Stimulated activated CD4-positive, alpha-beta T cell treated with anti-CD3 and anti-CD28 coated beads, Interleukin-1b, Interleukin-23, amount 100 ng/mL, for 4 hours (primary cell): ENCODE measurements at regions not wholly inside any gene's neighbourhood (a gene's known extent, or its start where the extent isn't known, plus 50 kb on each side); places are given as distances from the start of the nearest gene placed in this dataset.
"Not testable (repeated sequence)": the region's sequence is repeated elsewhere in the genome, so short reads cannot be mapped to it uniquely, and the experiment has no call there.

Experiments used
- DNase-seq, 2 donors: peaks; one replicate each; pipeline ENCODE4 v3.0.0-alpha.2; 2020; ENCODE audit warnings: low read depth in 2 of 2

- no peak for DNase-seq
Observed at GRCh38 chr7:85796956-85797355, 610.1 kb upstream of the SEMA3D start.

DNA sequence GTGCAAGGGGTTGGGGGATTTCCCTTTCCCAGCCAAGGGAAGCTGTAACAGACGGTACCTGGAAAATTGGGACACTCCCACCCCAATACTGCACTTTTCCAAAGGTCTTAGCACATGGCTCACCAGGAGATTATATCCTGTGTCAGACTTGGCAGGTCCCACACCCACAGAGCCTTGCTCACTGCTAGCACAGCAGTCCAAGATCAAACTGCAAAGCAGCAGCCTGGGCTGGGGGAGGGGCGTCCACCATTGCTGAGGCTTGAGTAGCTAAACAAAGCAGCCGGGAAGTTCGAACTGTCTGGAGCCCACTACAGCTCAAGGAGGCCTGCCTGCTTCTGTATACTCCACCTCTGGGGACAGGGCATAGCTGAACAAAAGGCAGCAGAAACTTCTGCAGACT, 604.2 kb upstream of the SEMA3D start:
- not testable (repeated sequence) for DNase-seq

GRCh38 chr7:85781606-85782005, 594.8 kb upstream of the SEMA3D start:
- DNase-seq, result no peak

- no peak for DNase-seq
Observed at GRCh38 chr7:85776691-85777345, 590.0 kb upstream of the SEMA3D start.

- no peak for DNase-seq
Observed at GRCh38 chr7:85775431-85775830, 588.6 kb upstream of the SEMA3D start.

DNA sequence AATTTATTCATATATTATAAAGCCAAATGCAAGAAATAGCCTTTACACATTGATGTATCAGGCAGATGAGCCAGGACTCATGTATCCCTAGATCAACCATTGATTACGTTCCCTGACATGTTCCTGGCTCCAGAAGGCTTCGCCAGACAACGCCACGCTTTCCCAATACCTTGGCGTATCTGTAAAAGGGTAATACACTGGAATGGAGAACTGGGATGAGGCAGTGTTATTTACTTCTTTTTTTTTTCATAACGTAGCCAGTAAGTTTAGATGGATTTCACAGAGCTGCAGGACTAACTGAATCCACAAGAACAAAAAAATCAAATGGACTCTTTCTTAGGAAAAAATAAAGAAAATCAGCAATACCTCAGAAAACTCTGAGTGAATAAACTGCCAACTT, 588.1 kb upstream of the SEMA3D start:
- DNase-seq, result no peak

DNA sequence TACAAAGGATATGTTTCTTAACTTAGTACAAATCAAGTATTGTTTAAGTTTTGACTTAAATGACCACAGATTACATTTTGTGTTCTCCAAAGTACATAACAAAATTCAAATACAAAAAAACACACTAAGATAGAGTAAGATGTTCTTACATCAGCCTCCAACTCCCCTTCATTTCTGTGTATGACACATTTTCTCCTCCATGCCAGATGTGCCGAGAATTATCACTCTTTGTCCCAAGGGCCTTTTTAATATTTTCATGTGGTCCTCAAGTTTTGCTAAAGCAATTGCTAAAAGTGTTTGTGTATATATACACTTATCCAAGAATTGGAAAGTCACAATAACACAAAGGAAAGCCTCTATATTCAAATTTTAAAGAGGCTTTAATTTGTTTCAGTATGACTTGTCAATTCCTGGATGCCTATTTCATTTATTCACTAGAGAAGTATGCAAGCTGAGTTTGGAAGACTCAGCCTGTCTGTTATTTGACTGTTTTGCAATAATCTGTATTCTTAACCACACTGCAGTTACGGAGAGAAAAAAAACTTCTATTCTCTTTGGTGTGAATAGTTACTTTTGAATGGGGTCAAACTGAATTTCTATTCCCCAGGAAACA, 586.4 kb upstream of the SEMA3D start:
- DNase-seq, result no peak

GRCh38 chr7:85771516-85771915, 584.7 kb upstream of the SEMA3D start:
- DNase-seq, result no peak

GRCh38 chr7:85770332-85770731, 583.5 kb upstream of the SEMA3D start:
- DNase-seq, result no peak

GRCh38 chr7:85765698-85766298, 578.9 kb upstream of the SEMA3D start:
- DNase-seq, result no peak

DNA sequence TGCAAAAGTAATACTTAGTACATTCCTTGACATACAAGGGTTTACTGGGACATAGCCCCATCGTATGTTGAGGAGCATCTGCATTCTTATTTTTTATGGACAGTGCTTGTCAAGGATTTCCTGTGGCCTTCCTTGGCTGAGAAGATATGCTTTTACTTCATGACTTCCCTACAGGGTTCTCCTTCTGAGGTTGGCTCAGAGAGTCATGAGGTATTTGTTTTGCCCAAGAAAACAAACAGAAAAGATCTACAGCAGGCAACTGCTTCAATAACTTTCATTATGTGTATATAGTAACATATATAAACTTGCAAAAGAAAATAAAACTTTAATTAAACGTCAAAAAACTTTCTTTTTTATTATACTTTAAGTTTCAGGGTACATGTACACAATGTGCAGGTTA, 577.2 kb upstream of the SEMA3D start:
- DNase-seq, result no peak

- no peak for DNase-seq
Observed at GRCh38 chr7:85757348-85757747, 570.5 kb upstream of the SEMA3D start.

GRCh38 chr7:85750454-85750949, 563.6 kb upstream of the SEMA3D start:
- DNase-seq, result no peak

DNA sequence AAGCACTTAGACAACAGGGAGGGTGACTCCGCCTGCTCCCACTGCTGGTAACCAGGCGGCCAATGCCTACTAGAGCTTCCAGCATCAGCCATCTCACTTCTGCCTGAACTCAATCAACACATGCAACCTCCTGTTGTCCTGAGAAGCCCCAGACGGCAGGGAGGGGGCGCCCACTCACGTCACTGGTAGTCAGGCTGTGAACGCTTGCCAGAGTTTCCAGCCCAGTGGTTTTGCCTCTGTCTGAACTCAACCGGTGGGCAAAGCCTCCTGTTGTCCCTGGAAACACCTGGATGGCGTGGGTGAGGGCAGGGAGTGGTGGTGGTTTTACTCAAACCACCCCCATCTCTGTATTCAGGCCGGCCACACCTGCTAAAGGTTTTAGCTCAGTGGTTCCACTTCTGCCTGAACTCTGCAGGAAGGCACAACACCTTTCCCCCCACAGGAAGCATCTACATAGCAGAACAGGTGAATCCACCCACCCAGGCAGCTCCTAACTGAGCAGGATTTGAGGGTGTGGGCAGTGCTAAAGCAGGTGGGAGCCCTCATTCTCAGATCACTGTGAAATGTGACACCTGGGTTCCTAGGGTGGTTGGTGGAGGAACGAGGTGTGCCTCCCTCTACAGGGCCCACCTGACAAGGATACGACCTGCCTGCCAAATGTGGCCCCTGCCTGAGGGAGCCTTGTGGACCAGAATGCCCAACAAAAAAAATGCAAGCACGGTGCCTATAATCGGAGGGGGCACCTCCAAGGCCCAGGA, 563.0 kb upstream of the SEMA3D start:
- DNase-seq, result no peak

GRCh38 chr7:85748861-85749260, 562.0 kb upstream of the SEMA3D start:
- DNase-seq, result no peak

DNA sequence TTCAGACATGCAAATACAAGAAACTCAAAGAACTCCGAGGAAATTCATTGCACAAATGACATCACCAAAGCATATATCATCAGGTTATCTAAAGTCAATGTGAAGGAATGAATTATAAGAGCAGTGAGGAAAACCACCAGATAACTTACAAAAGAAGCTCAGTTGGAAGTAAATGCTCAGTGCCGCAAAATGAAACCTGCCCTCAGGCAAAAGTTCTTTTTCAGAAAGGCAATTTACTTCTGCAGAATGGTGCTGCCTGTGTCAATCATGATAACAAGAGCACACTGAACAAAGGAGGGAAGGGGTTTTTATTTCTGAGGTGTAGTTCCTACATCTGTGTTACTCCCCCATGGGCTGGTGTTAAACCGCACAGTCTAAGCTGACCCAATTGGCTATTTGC, 550.6 kb upstream of the SEMA3D start:
- DNase-seq, result no peak

- no peak for DNase-seq
Observed at GRCh38 chr7:85736085-85736484, 549.2 kb upstream of the SEMA3D start.

GRCh38 chr7:85734823-85735222, 548.0 kb upstream of the SEMA3D start:
- DNase-seq, result no peak

- DNase-seq, result no peak
Observed at GRCh38 chr7:85733169-85733915, 546.5 kb upstream of the SEMA3D start.

DNA sequence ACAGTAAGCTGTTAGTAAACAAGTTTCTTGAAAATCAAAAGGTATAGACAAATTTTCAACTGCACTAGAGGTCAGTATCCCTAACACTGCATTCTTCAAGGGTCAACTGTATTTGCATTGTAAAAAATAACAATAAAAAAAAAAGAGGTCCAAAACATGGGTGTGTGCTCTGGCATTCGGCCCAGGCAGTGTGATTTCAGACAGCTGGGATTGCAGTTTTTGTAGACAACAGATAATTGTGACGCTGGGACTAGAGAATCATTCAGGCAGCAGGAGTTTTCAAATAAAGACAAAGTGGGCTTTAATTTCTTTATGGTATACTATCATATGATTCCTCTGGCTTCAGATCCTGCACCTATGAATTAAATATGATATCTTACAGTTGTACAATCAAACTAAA, 543.2 kb upstream of the SEMA3D start:
- DNase-seq, result no peak

DNA sequence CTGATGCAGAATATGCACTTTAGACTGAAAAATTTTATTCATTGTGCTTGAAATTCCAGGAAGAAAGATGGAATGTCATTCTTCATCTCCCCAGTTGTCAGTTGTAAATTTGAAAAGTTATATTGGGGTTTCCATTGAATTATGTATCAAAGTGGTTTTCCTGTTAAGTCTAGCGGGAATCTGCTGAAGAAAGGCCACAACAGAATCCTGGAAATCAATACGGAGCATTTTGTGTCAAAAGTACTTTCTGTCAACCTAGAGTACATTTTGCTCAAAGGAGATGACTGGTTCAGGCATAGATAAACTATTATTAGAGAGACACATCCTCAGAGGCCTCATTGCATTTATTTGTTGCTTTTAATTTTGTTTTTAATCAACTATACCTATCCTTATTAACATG, 538.2 kb upstream of the SEMA3D start:
- no peak for DNase-seq
